Thyroid gland (tissue), 4 donors: ENCODE measurements at regions not wholly inside any gene's neighbourhood (a gene's known extent, or its start where the extent isn't known, plus 50 kb on each side); places are given as distances from the start of the nearest gene placed in this dataset.

Source experiments
- DNase-seq, 2 donors: peaks; one replicate each; pipeline ENCODE4 v3.0.0-alpha.2; 2019
- H3K27ac ChIP-seq, 3 donors: fragments of 200-600 bp; sonication (generic); 1 replicate in 2 of 3; 2 replicates in 1 of 3; pipeline ENCODE4 v1.5.1; 2016 to 2019; ENCODE audit warnings: mild to moderate bottlenecking in 1 of 3, moderate library complexity in 1 of 3
- H3K27me3 ChIP-seq: fragments of 200-600 bp; sonication (generic); one replicate; pipeline ENCODE4 v1.5.1; 2019
- H3K36me3 ChIP-seq, 2 donors: fragments of 200-600 bp; sonication (generic); one replicate each; pipeline ENCODE4 v1.5.1; 2016 to 2019
- H3K4me1 ChIP-seq, 2 donors: fragments of 200-600 bp; sonication (generic); one replicate each; pipeline ENCODE4 v1.5.1; 2017 to 2019
- H3K4me3 ChIP-seq, 3 donors: fragments of 200-600 bp; sonication (generic); replicated peaks in 1 of 3; 1 replicate in 2 of 3; 2 replicates in 1 of 3; pipeline ENCODE4 v1.5.1; 2016; ENCODE audit warnings: mild to moderate bottlenecking in 1 of 3
- H3K9me3 ChIP-seq: fragments of 200-600 bp; sonication (generic); one replicate; pipeline ENCODE4 v1.5.1; 2017
- POLR2A ChIP-seq, 2 donors: fragments of 450-650 bp; IDR thresholded peaks; one replicate each; pipeline ENCODE4 v1.6.1; 2017; ENCODE audit warnings: antibody characterized with exemption in 2 of 2, mild to moderate bottlenecking in 2 of 2, moderate library complexity in 1 of 2
- WGBS, 2 donors: methylation state at CpG; one replicate each; pipeline ENCODE4 v1.1.5; 2017; 5-methylcytosine and 5-hydroxymethylcytosine counted together
- intact Hi-C: fragments of 100-400 bp; cut with DNase I; formaldehyde crosslinking; loops from one replicate; pipeline ENCODE4 v1.15.1; 2023
- TF ChIP-seq, protein P1 (sequence below), 6 experiments: fragments of 200-600 bp in 3 of 6; fragments of 450-650 bp in 3 of 6; sonication (generic) in 3 of 6; IDR thresholded peaks; one replicate each; pipeline ENCODE4 v1.5.1; 2016 to 2019; ENCODE audit warnings: antibody characterized with exemption in 6 of 6, mild to moderate bottlenecking in 2 of 6, inconsistent platforms in 1 of 6, moderate library complexity in 1 of 6

DNA sequence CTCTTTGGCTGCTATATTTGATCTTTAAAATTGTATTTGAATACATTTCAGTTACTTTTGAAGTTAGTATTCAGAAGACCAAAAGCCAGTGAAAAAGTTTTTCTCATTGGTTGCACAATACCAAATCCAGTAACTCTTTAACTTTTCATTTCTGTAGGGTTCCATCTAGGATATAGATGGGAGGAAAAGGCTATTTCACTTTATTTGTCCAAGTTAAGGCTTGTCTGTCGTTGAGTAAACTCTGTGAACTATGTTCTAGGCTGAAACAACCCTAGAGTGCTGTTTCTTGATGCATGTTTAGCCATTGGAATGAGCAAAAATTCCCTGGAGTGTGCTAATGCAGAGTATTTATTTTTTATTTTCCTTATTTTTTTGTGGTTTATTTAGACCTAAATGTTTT lies 834.7 kb upstream of the KCND2 start:
- H3K36me3 ChIP-seq: no peaks in the 10 kb centered on the region
- intact Hi-C loops: no loop called here
- no peak for TF ChIP-seq POLR2A (IDR thresholded peaks at IDR 0.05)
- TF ChIP-seq, protein P1, sequence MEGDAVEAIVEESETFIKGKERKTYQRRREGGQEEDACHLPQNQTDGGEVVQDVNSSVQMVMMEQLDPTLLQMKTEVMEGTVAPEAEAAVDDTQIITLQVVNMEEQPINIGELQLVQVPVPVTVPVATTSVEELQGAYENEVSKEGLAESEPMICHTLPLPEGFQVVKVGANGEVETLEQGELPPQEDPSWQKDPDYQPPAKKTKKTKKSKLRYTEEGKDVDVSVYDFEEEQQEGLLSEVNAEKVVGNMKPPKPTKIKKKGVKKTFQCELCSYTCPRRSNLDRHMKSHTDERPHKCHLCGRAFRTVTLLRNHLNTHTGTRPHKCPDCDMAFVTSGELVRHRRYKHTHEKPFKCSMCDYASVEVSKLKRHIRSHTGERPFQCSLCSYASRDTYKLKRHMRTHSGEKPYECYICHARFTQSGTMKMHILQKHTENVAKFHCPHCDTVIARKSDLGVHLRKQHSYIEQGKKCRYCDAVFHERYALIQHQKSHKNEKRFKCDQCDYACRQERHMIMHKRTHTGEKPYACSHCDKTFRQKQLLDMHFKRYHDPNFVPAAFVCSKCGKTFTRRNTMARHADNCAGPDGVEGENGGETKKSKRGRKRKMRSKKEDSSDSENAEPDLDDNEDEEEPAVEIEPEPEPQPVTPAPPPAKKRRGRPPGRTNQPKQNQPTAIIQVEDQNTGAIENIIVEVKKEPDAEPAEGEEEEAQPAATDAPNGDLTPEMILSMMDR (IDR thresholded peaks at IDR 0.05): no peak
- H3K9me3 ChIP-seq: no peaks in the 10 kb centered on the region
- no peaks in the 10 kb centered on the region for H3K27me3 ChIP-seq
- no peak for DNase-seq
- WGBS, 2 donors: 20 to 33% methylated on average over 1 of the region's 1 CpG
- no peaks in the 10 kb centered on the region for H3K4me1 ChIP-seq
- no peak overlapping the region for H3K27ac ChIP-seq
- H3K4me3 ChIP-seq: no peak overlapping the region

DNA sequence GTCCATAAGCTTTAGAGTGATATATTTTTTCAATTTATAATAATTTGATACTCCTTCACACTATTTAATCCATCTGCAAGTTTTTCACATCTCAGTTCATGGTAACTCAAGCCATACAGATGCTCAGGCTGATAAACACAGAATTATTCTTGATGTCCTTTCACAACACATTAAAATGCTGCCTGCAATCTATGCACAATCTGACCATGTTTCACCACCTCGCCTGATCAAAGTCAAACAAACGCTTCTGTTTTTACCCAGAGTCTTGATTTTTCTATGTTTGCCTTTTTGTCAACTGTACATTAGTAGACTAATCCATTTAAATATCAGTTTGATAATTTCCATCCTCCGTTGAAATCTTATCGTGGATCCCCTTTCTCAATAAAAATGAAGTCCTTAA lies 833.8 kb upstream of the KCND2 start:
- H3K27me3 ChIP-seq: no peaks in the 10 kb centered on the region
- no peak overlapping the region for H3K27ac ChIP-seq
- DNase-seq: no peak
- intact Hi-C loops: no loop called here
- 78 to 82% methylated on average over 4 of the region's 4 CpGs for WGBS, 2 donors
- TF ChIP-seq, protein P1 (IDR thresholded peaks at IDR 0.05): no peak
- TF ChIP-seq POLR2A (IDR thresholded peaks at IDR 0.05): no peak
- H3K4me3 ChIP-seq: no peak overlapping the region
- no peaks in the 10 kb centered on the region for H3K36me3 ChIP-seq
- no peaks in the 10 kb centered on the region for H3K4me1 ChIP-seq
- H3K9me3 ChIP-seq: no peaks in the 10 kb centered on the region

DNA sequence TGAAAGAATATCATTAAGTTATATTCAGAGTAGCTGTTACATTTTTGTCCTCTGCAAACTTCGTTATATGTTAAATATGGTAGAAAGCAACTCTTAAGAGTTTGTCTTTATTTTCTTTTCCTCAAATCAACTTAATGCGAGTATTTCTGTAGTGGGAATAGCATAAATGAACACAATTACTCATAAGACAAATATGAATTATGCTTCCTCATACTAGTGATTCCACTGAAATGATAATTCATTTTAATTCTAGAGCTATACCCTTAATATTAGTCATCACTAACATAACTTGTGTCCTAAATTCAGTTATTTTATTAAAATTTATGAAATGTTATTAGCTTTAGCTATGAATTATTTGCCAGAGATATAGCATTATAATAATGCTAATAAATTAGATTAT lies 820.6 kb upstream of the KCND2 start:
- H3K4me1 ChIP-seq: no peaks in the 10 kb centered on the region
- H3K27ac ChIP-seq: no peak overlapping the region
- no peaks in the 10 kb centered on the region for H3K36me3 ChIP-seq
- H3K27me3 ChIP-seq: no peaks in the 10 kb centered on the region
- no peak for TF ChIP-seq POLR2A (IDR thresholded peaks at IDR 0.05)
- TF ChIP-seq, protein P1 (IDR thresholded peaks at IDR 0.05): no peak
- intact Hi-C loops: no loop called here
- 87% methylated on average over 2 of the region's 2 CpGs for WGBS, 2 donors
- no peaks in the 10 kb centered on the region for H3K9me3 ChIP-seq
- H3K4me3 ChIP-seq: no peak overlapping the region
- no peak for DNase-seq

DNA sequence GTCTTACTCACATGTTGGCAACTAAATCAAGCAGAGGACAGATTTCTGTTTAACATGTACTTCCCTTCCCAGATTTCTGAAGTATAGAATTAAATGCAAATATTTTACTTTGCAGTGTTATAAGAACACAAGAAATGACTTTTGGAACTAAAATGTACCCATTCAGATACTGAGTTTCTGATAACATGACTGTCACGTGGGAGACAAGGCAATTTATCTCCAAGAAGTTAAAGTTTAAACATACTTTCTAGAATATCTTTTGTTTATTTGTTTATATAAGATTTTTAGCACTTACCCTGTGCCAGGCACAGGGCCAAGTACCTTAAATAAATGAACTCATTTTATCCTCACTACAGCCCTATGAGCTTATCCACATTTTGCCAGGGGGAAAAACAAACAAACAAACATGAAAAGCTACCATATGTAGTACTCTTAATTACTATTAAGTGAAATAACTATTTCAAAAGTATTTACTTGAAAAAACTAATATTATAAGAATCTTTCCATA lies 807.1 kb upstream of the KCND2 start:
- no peaks in the 10 kb centered on the region for H3K36me3 ChIP-seq
- H3K9me3 ChIP-seq: no peaks in the 10 kb centered on the region
- no peak for DNase-seq
- 43 to 49% methylated on average over 1 of the region's 1 CpG for WGBS, 2 donors
- intact Hi-C loops: no loop called here
- no peak for TF ChIP-seq POLR2A (IDR thresholded peaks at IDR 0.05)
- TF ChIP-seq, protein P1 (IDR thresholded peaks at IDR 0.05): no peak
- H3K27ac ChIP-seq: no peak overlapping the region
- no peak overlapping the region for H3K4me3 ChIP-seq
- no peaks in the 10 kb centered on the region for H3K27me3 ChIP-seq
- H3K4me1 ChIP-seq: no peaks in the 10 kb centered on the region

DNA sequence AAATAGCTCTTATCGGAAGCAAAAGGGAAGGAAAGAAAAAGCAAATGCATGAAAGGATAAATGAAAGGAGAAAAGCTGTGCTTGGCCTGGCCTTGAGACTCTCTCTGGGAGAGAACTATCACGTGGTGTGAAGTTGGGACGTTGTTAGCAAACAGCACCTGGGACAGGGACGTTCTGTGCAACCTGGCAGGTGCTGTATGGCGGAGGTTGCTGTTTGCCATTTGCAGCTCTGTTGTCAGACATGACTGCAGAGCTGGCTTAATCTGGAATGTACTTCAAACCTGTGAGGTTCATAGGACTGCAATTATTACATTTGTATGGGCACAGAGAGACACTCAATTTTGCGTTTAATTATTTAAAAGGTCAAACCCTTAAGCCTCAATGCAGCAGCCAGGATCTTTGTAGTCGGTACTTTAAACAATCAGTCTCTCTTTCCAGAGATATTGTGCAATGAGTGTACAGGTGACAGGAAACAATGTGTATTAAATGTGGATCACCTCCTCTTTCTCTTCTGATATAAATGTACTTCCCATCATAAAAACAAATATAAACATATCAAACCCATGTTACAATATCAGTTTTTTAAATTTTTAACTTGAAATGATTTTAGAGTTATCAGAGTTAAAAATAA lies 800.5 kb upstream of the KCND2 start:
- Histone ChIP-seq H3K4me1 (no peaks in the 10 kb centered on the region), H3K9me3 (no peaks in the 10 kb centered on the region), H3K27me3 (no peaks in the 10 kb centered on the region), H3K36me3 (no peaks in the 10 kb centered on the region), H3K4me3 (no peak overlapping the region), H3K27ac (no peak overlapping the region)
- no peak for TF ChIP-seq POLR2A (IDR thresholded peaks at IDR 0.05)
- TF ChIP-seq, protein P1 (IDR thresholded peaks at IDR 0.05): no peak
- DNase-seq: peak; percentile 2 to 11
- intact Hi-C loops: no loop called here
- 31 to 39% methylated on average over 7 of the region's 7 CpGs for WGBS, 2 donors
